MCF 10A (cell line): ENCODE measurements at regions not wholly inside any gene's neighbourhood (a gene's known extent, or its start where the extent isn't known, plus 50 kb on each side); places are given as distances from the start of the nearest gene placed in this dataset.

Experiments
- BruUV-seq: library from RNA; stranded (reverse); fragments of 400-500 nt; replicated peaks from 2 replicates; lab custom pipeline; 2021; lab: Mats Ljungman, UMichigan
- CTCF ChIA-PET: fragments of 300-600 bp; sonication (Branson Sonifier 250); formaldehyde crosslinking; extraction: SDS; loops from one replicate; lab custom pipeline; 2021; ENCODE audit warnings: antibody characterized with exemption, inconsistent platforms; lab: Yijun Ruan, JAX
- POLR2A ChIA-PET: fragments of 300-600, 350-650 bp; sonication (Branson Sonifier 250); formaldehyde crosslinking; extraction: SDS; loops from one replicate; lab custom pipeline; 2020; ENCODE audit warnings: antibody characterized with exemption, inconsistent platforms; lab: Yijun Ruan, JAX
- DNase-seq: peaks from one replicate; pipeline ENCODE4 v3.0.0-alpha.2; 2018; ENCODE audit not compliant: unreplicated experiment
- H3K27ac Mint-ChIP-seq: one replicate; pipeline ENCODE4 v1.8.0; 2022; ENCODE audit warnings: mild to moderate bottlenecking, low read depth, mixed read lengths; ENCODE audit not compliant: unreplicated experiment
- H3K27me3 Mint-ChIP-seq: one replicate; pipeline ENCODE4 v1.8.0; 2022; ENCODE audit warnings: mixed read lengths; ENCODE audit not compliant: insufficient read depth, unreplicated experiment
- H3K36me3 Mint-ChIP-seq: one replicate; pipeline ENCODE4 v1.8.0; 2022; ENCODE audit warnings: mild to moderate bottlenecking, moderate library complexity, mixed read lengths; ENCODE audit not compliant: insufficient read depth, unreplicated experiment
- H3K4me1 Mint-ChIP-seq: one replicate; pipeline ENCODE4 v1.8.0; 2022; ENCODE audit warnings: mixed read lengths; ENCODE audit not compliant: insufficient read depth, unreplicated experiment
- H3K4me3 Mint-ChIP-seq: one replicate; pipeline ENCODE4 v1.8.0; 2022; ENCODE audit warnings: mild to moderate bottlenecking, moderate library complexity, mixed read lengths; ENCODE audit not compliant: unreplicated experiment
- H3K9me3 Mint-ChIP-seq: one replicate; pipeline ENCODE4 v1.8.0; 2022; ENCODE audit warnings: mixed read lengths; ENCODE audit not compliant: unreplicated experiment
- intact Hi-C: fragments of 100-400 bp; cut with micrococcal nuclease; formaldehyde crosslinking; loops from 2 replicates; pipeline ENCODE4 v1.14.1; 2022
- TF ChIP-seq, protein P1 (sequence below): fragments of 200-600 bp; IDR thresholded peaks from one replicate; pipeline ENCODE4 v1.8.0; 2022; ENCODE audit warnings: antibody characterized with exemption, mild to moderate bottlenecking; ENCODE audit not compliant: unreplicated experiment

DNA sequence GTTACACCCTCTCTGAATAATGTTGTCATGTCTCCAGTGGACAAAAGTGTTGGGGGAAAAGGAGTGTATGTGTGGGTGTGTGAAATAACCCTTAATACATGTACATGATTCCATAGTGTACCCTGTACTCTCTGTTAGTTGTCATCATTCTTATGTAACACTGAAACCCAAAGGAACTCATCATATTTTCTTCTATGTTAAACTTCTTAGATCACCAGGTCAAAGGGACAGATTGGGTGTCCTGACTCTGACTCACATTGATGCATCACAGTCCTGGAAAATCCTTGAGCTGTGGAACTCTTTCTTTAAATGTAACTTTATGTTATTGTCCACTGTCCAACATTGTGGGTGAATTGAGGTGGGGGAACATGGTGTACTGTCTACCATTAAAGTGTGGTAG is 350.5 kb downstream of the DHX35 start:
- Mint-ChIP-seq H3K27ac (no peak overlapping the region), H3K4me3 (no peak overlapping the region), H3K4me1 (no peaks in the 10 kb centered on the region), H3K9me3 (no peaks in the 10 kb centered on the region), H3K27me3 (peaks cover 69% of the 10 kb centered on the region), H3K36me3 (peaks cover 5% of the 10 kb centered on the region)
- TF ChIP-seq, protein P1, sequence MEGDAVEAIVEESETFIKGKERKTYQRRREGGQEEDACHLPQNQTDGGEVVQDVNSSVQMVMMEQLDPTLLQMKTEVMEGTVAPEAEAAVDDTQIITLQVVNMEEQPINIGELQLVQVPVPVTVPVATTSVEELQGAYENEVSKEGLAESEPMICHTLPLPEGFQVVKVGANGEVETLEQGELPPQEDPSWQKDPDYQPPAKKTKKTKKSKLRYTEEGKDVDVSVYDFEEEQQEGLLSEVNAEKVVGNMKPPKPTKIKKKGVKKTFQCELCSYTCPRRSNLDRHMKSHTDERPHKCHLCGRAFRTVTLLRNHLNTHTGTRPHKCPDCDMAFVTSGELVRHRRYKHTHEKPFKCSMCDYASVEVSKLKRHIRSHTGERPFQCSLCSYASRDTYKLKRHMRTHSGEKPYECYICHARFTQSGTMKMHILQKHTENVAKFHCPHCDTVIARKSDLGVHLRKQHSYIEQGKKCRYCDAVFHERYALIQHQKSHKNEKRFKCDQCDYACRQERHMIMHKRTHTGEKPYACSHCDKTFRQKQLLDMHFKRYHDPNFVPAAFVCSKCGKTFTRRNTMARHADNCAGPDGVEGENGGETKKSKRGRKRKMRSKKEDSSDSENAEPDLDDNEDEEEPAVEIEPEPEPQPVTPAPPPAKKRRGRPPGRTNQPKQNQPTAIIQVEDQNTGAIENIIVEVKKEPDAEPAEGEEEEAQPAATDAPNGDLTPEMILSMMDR = no peak
- ChIA-PET POLR2A (interaction anchor here (0.6 kb wide), 2 partner anchors 99 to 522 kb away, joined by 3 to 4 read pairs; no protein-coding TSS in a partner anchor), CTCF (interaction anchor here (0.6 to 1.4 kb wide), 2 partner anchors 15 to 17 kb away, joined by 3 to 4 read pairs; no protein-coding TSS in a partner anchor)
- DNase-seq = no peak
- intact Hi-C loops = no loop called here
- no TSS peak for BruUV-seq

DNA sequence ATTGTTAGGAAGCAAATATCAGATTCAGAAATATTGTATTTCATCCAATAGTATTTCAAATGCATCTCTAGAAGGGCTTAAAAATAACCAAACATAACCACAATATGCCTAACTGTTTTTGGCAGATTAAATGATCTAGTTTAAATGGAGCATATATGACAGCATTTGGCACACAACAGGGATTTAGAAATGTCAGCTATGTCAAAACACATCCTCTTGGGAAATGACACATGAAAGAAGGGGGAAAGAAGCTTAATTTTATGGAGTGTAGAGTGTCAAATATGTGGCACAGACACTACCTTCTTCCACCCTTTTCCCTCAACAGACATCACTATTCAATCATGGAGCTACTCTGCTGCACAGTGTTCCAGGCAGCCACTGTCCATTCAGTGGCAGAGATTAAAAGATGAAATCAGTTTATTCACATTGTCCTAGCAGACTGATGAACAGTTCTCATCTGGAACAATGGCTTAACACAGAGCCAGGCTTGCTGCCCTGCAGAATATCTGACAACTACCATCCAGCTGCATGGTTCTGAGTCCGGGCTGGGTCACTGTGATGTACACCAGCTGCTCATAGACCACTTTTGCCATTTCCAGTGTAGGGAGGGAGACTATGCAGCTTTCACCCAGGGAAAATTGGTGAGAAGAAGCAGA is 349.8 kb downstream of the DHX35 start:
- H3K36me3 Mint-ChIP-seq = peaks cover 5% of the 10 kb centered on the region
- POLR2A ChIA-PET = interaction anchor here (0.6 kb wide), 1 partner anchor 100 kb away, joined by 4 read pairs; no protein-coding TSS in a partner anchor
- intact Hi-C loops = no loop called here
- H3K4me1 Mint-ChIP-seq = no peaks in the 10 kb centered on the region
- TF ChIP-seq, protein P1 = no peak
- H3K27ac Mint-ChIP-seq = no peak overlapping the region
- peaks cover 65% of the 10 kb centered on the region for H3K27me3 Mint-ChIP-seq
- no TSS peak for BruUV-seq
- H3K4me3 Mint-ChIP-seq = no peak overlapping the region
- DNase-seq = no peak
- CTCF ChIA-PET = interaction anchor here (0.5 to 1.4 kb wide), 3 partner anchors 15 to 291 kb away, joined by 3 to 4 read pairs (median 4); no protein-coding TSS in a partner anchor
- H3K9me3 Mint-ChIP-seq = no peaks in the 10 kb centered on the region

DNA sequence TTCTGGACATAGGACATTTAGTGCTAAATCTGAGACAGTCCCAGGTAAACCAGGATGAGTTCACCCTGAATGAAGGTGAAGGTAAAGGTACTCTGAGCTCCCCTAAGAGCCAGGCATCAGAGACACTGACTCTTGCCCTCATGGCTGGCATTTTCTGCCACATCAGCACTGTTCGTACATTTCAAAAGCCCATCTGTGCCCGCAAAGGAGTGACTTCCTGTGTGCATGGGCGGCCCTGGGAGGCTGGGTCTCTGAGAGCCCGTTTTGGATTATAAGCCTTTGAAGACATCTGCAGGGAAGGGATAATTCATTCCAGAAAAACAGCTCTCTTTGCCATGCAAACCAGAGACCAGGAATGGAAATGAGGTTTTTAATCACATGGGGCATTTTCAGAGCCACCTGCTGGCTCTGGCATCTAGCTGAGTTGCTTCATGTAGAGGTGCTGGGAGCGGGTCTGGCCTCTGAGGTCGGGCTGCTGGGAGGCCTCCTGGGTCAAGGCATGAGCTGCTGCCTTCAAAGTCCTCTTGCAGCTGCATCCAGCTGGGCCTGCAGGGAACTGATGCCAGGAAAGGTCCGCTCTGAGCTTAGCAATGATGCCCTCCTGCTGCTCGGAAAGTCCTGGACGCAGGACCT is 348.3 kb downstream of the DHX35 start:
- ChIA-PET CTCF (interaction anchor here (0.5 to 1.9 kb wide), 4 partner anchors 9 to 292 kb away, joined by 3 to 5 read pairs (median 4); no protein-coding TSS in a partner anchor), POLR2A (no interaction called here)
- no peaks in the 10 kb centered on the region for H3K9me3 Mint-ChIP-seq
- intact Hi-C loops = no loop called here
- H3K4me3 Mint-ChIP-seq = no peak overlapping the region
- H3K27ac Mint-ChIP-seq = no peak overlapping the region
- H3K27me3 Mint-ChIP-seq = peaks cover 50% of the 10 kb centered on the region
- BruUV-seq = no TSS peak
- no peak for DNase-seq
- TF ChIP-seq, protein P1 = no peak
- H3K4me1 Mint-ChIP-seq = no peaks in the 10 kb centered on the region
- H3K36me3 Mint-ChIP-seq = no peaks in the 10 kb centered on the region

DNA sequence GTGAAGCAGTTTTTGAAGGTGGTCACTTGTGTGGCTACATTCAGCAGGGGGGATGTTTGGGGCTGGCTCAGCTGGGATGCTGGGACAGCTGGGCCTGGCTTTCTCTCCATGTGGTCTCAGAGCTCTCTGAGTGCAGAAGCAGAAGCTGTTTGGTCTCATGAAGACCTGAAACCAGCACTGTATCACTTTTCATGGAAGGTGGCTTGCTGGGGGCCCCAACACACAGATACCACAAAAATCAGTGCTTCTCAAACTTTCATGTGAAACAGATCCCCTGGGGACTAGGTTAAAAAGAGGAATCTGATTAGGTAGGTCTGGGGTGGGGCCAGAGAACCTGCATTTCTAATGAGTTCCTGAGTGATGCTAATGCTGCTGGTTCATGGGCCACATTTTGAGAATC is 347.3 kb downstream of the DHX35 start:
- DNase-seq = no peak
- no peak overlapping the region for H3K4me3 Mint-ChIP-seq
- no peak overlapping the region for H3K27ac Mint-ChIP-seq
- H3K27me3 Mint-ChIP-seq = peaks cover 40% of the 10 kb centered on the region
- intact Hi-C loops = no loop called here
- no peaks in the 10 kb centered on the region for H3K9me3 Mint-ChIP-seq
- BruUV-seq = no TSS peak
- TF ChIP-seq, protein P1 = no peak
- no peaks in the 10 kb centered on the region for H3K36me3 Mint-ChIP-seq
- H3K4me1 Mint-ChIP-seq = no peaks in the 10 kb centered on the region
- ChIA-PET CTCF (interaction anchor here (0.6 to 2.1 kb wide), 6 partner anchors 14 to 173 kb away, joined by 3 to 5 read pairs (median 4); no protein-coding TSS in a partner anchor), POLR2A (interaction anchor here (0.7 kb wide), 1 partner anchor 339 kb away, joined by 3 read pairs; no protein-coding TSS in a partner anchor)
